ENCODE measurements at regions not wholly inside any gene's neighbourhood (a gene's known extent, or its start where the extent isn't known, plus 50 kb on each side); places are given as distances from the start of the nearest gene placed in this dataset.

- H3K79me2 ChIP-seq: no peaks in the 10 kb centered on the region
- no peaks in the 10 kb centered on the region for H3K36me3 ChIP-seq (replicated peaks; ENCODE audit: insufficient read depth, low read depth)
- 95% methylated on average over 1 of the region's 1 CpG for WGBS (ENCODE audit: low lambda C conversion rate, missing lambda C conversion rate)
- no peaks in the 10 kb centered on the region for H3K4me1 ChIP-seq (ENCODE audit: insufficient read depth)
- H3K9me3 ChIP-seq (ENCODE audit: low read depth): no peaks in the 10 kb centered on the region
- no peak overlapping the region for H3K4me3 ChIP-seq
- no peak for DNase-seq (ENCODE audit: low spot score)
- H3K27me3 ChIP-seq: no peaks in the 10 kb centered on the region
- no peak overlapping the region for H3K27ac ChIP-seq
- H3K4me2 ChIP-seq: no peak overlapping the region
- H4K20me1 ChIP-seq (ENCODE audit: insufficient read depth, poor library complexity, severe bottlenecking): no peaks in the 10 kb centered on the region
- no peak overlapping the region for H2AFZ ChIP-seq
- no peaks in the 10 kb centered on the region for H3K9me2 ChIP-seq (replicated peaks; ENCODE audit: insufficient read depth)
- TF ChIP-seq EZH2phosphoT487 (IDR thresholded peaks at IDR 0.05; ENCODE audit: low read depth, severe bottlenecking, unreplicated experiment) (no peak), EZH2 (IDR thresholded peaks at IDR 0.05; ENCODE audit: borderline replicate concordance) (no peak), CTCF (IDR thresholded peaks at IDR 0.05; ENCODE audit: poor library complexity) (no peak)
These were observed 309.7 kb upstream of the IMPG1 start for GRCh38 chr6:76382201-76382600.

- no peak overlapping the region for H3K4me3 ChIP-seq
- H3K79me2 ChIP-seq: no peaks in the 10 kb centered on the region
- no peaks in the 10 kb centered on the region for H3K4me1 ChIP-seq (ENCODE audit: insufficient read depth)
- H2AFZ ChIP-seq: no peak overlapping the region
- DNase-seq (ENCODE audit: low spot score): no peak
- H3K9me3 ChIP-seq (ENCODE audit: low read depth): no peaks in the 10 kb centered on the region
- H4K20me1 ChIP-seq (ENCODE audit: insufficient read depth, poor library complexity, severe bottlenecking): no peaks in the 10 kb centered on the region
- no peaks in the 10 kb centered on the region for H3K36me3 ChIP-seq (replicated peaks; ENCODE audit: insufficient read depth, low read depth)
- no peaks in the 10 kb centered on the region for H3K27me3 ChIP-seq
- TF ChIP-seq EZH2phosphoT487 (IDR thresholded peaks at IDR 0.05; ENCODE audit: low read depth, severe bottlenecking, unreplicated experiment): no peak
- TF ChIP-seq EZH2 (IDR thresholded peaks at IDR 0.05; ENCODE audit: borderline replicate concordance): no peak
- no peak for TF ChIP-seq CTCF (IDR thresholded peaks at IDR 0.05; ENCODE audit: poor library complexity)
- WGBS (ENCODE audit: low lambda C conversion rate, missing lambda C conversion rate): 59% methylated on average over 2 of the region's 2 CpGs
- H3K4me2 ChIP-seq: no peak overlapping the region
- H3K27ac ChIP-seq: no peak overlapping the region
- no peaks in the 10 kb centered on the region for H3K9me2 ChIP-seq (replicated peaks; ENCODE audit: insufficient read depth)
These were observed 309.1 kb upstream of the IMPG1 start for GRCh38 chr6:76381612-76382011.

- Histone ChIP-seq H3K9me2 (replicated peaks; ENCODE audit: insufficient read depth) (no peaks in the 10 kb centered on the region), H3K27ac (no peak overlapping the region), H3K79me2 (no peaks in the 10 kb centered on the region), H3K9me3 (ENCODE audit: low read depth) (no peaks in the 10 kb centered on the region), H3K36me3 (replicated peaks; ENCODE audit: insufficient read depth, low read depth) (no peaks in the 10 kb centered on the region), H2AFZ (no peak overlapping the region), H3K4me1 (ENCODE audit: insufficient read depth) (no peaks in the 10 kb centered on the region), H4K20me1 (ENCODE audit: insufficient read depth, poor library complexity, severe bottlenecking) (no peaks in the 10 kb centered on the region), H3K27me3 (no peaks in the 10 kb centered on the region), H3K4me2 (no peak overlapping the region), H3K4me3 (no peak overlapping the region)
- peak; percentile 32 for DNase-seq (ENCODE audit: low spot score)
- no peak for TF ChIP-seq EZH2phosphoT487 (IDR thresholded peaks at IDR 0.05; ENCODE audit: low read depth, severe bottlenecking, unreplicated experiment)
- TF ChIP-seq CTCF (IDR thresholded peaks at IDR 0.05; ENCODE audit: poor library complexity): peak; percentile 41
- no peak for TF ChIP-seq EZH2 (IDR thresholded peaks at IDR 0.05; ENCODE audit: borderline replicate concordance)
These were observed 278.8 kb upstream of the IMPG1 start for GRCh38 chr6:76351275-76351674.

GRCh38 chr6:76347539-76347938 is 275.1 kb upstream of the IMPG1 start:
- no peak overlapping the region for H3K4me2 ChIP-seq
- no peak overlapping the region for H3K4me3 ChIP-seq
- no peaks in the 10 kb centered on the region for H3K9me2 ChIP-seq (replicated peaks; ENCODE audit: insufficient read depth)
- H3K79me2 ChIP-seq: no peaks in the 10 kb centered on the region
- no peak overlapping the region for H3K27ac ChIP-seq
- no peak overlapping the region for H2AFZ ChIP-seq
- no peaks in the 10 kb centered on the region for H3K9me3 ChIP-seq (ENCODE audit: low read depth)
- no peaks in the 10 kb centered on the region for H3K4me1 ChIP-seq (ENCODE audit: insufficient read depth)
- TF ChIP-seq CTCF (IDR thresholded peaks at IDR 0.05; ENCODE audit: poor library complexity): no peak
- no peak for TF ChIP-seq EZH2phosphoT487 (IDR thresholded peaks at IDR 0.05; ENCODE audit: low read depth, severe bottlenecking, unreplicated experiment)
- TF ChIP-seq EZH2 (IDR thresholded peaks at IDR 0.05; ENCODE audit: borderline replicate concordance): no peak
- H3K27me3 ChIP-seq: no peaks in the 10 kb centered on the region
- no peaks in the 10 kb centered on the region for H3K36me3 ChIP-seq (replicated peaks; ENCODE audit: insufficient read depth, low read depth)
- H4K20me1 ChIP-seq (ENCODE audit: insufficient read depth, poor library complexity, severe bottlenecking): no peaks in the 10 kb centered on the region
- DNase-seq (ENCODE audit: low spot score): peak; percentile 5

All from hepatocyte (in vitro differentiated cells).